RWPE1 (cell line): ENCODE measurements at regions not wholly inside any gene's neighbourhood (a gene's known extent, or its start where the extent isn't known, plus 50 kb on each side); places are given as distances from the start of the nearest gene placed in this dataset.

ENCODE experiments used
- CTCF ChIA-PET: fragments of 350-600 bp; sonication (Branson Sonifier 250); formaldehyde crosslinking; extraction: SDS; loops from one replicate; lab custom pipeline; 2021; lab: Yijun Ruan, JAX
- POLR2A ChIA-PET: fragments of 400-600 bp; formaldehyde crosslinking; extraction: SDS; loops from one replicate; lab custom pipeline; 2020; ENCODE audit warnings: antibody characterized with exemption; ENCODE audit not compliant: low non-redundant PET; lab: Yijun Ruan, JAX
- DNase-seq: peaks from one replicate; pipeline ENCODE4 v3.0.0; 2012; ENCODE audit warnings: low spot score
- H3K27ac ChIP-seq: fragments of 450-650 bp; 2 replicates; pipeline ENCODE4 v1.5.1; 2017
- TF ChIP-seq, protein P1 (sequence below): fragments of 450-650 bp; conservative IDR thresholded peaks from 2 replicates; pipeline ENCODE4 v1.5.1; 2017; ENCODE audit warnings: low read depth, mild to moderate bottlenecking

DNA sequence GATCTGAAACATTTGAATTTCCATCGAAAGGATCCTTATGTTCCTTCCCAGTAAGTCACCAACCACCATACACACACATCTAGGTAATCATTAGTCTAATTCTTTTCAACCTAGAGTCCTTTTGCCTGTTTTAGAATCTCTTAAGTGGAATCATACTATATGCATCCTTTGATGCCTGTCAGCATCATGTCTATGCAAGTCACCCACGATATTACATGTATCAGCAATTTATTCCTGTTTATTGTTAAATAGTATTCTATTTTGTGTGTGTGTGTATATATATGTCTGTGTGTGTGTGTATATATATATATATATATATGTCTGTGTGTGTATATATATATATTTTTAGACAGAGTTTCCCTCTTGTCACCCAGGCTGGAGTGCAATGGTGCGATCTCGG is 78.9 kb upstream of the RPH3AL start:
- TF ChIP-seq, protein P1, sequence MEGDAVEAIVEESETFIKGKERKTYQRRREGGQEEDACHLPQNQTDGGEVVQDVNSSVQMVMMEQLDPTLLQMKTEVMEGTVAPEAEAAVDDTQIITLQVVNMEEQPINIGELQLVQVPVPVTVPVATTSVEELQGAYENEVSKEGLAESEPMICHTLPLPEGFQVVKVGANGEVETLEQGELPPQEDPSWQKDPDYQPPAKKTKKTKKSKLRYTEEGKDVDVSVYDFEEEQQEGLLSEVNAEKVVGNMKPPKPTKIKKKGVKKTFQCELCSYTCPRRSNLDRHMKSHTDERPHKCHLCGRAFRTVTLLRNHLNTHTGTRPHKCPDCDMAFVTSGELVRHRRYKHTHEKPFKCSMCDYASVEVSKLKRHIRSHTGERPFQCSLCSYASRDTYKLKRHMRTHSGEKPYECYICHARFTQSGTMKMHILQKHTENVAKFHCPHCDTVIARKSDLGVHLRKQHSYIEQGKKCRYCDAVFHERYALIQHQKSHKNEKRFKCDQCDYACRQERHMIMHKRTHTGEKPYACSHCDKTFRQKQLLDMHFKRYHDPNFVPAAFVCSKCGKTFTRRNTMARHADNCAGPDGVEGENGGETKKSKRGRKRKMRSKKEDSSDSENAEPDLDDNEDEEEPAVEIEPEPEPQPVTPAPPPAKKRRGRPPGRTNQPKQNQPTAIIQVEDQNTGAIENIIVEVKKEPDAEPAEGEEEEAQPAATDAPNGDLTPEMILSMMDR: no peak
- POLR2A ChIA-PET: no interaction called here
- CTCF ChIA-PET: no interaction called here
- no peak for DNase-seq
- no peak overlapping the region for H3K27ac ChIP-seq

DNA sequence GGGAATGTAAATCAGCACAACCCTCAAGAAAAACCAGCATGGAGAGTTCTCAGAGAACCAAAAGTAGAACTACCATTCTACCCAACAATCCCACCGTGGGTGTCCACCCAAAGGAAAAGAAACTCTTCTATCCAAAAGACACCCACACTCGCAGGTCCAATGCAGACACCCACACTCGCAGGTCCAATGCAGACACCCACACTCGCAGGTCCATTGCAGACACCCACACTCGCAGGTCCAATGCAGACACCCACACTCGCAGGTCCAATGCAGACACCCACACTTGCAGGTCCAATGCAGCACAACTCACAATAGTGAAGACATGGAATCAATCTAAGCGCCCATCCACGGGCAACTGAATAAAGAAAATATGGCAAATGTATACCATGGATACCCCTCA is 77.0 kb upstream of the RPH3AL start:
- DNase-seq: no peak
- TF ChIP-seq, protein P1: no peak
- ChIA-PET POLR2A (no interaction called here), CTCF (no interaction called here)
- H3K27ac ChIP-seq: no peak overlapping the region

DNA sequence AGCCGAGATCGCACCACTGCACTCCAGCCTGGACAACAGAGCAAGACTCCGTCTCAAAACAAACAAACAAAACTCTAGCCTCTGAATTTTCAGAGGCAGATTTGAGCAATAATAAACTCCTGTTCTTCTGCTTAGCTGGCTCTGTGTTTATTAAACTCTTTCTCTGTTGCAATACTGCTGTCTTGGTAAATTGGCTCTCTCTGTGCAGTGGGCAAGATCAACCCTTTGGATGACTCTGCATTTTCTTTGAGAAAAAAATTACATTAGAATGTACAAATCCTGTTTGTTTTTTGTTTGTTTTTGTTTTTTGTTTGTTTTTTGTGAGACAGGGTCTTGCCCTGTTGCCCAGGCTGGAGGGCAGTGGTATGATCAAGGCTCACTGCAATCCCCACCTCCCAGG is 75.8 kb upstream of the RPH3AL start:
- CTCF ChIA-PET: no interaction called here

DNA sequence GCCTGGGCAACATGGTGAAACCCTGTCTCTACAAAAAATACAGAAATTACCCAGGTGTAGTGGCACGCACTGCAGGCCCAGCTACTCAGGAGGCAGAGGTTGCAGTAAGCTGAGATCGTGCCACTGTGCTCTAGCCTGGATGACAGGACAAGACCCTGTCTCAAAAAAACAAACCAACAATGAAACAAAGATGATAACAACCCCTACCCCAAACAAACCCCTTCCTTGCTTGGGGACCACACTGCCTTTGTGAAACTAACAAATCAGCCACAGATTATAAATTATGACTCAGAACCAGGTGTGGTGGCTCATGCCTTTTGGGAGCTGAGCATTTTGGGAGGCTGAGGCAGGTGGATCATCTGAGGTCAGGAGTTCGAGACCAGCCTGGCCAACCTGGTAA is 75.3 kb upstream of the RPH3AL start:
- CTCF ChIA-PET: no interaction called here
- H3K27ac ChIP-seq: no peak overlapping the region

More for the DNA sequence above, 75.8 kb upstream of the RPH3AL start:
- DNase-seq: no peak
- TF ChIP-seq, protein P1: no peak
- POLR2A ChIA-PET: no interaction called here
- H3K27ac ChIP-seq: no peak overlapping the region

DNA sequence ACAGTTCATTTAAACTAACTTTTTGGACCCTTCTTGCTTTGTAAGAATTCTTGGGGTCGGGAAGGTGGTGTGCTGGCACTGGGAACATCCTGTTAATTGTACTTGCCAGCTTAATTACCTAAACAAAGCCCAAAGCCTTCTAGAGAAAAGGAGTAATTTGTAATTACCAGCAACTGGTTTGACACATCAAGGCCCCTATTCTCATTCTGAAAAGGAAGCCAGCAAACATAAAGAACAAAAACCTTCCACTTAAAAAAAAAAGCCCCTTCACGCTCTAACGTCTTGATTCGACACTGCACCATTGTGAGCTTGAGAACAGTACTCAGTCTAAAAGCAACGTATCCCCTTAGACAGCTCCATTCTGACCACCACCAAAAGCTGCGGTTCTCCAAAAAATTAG is 74.7 kb upstream of the RPH3AL start:
- ChIA-PET CTCF (no interaction called here), POLR2A (no interaction called here)

More for the DNA sequence above, 75.3 kb upstream of the RPH3AL start:
- TF ChIP-seq, protein P1: no peak
- no peak for DNase-seq
- POLR2A ChIA-PET: no interaction called here

DNA sequence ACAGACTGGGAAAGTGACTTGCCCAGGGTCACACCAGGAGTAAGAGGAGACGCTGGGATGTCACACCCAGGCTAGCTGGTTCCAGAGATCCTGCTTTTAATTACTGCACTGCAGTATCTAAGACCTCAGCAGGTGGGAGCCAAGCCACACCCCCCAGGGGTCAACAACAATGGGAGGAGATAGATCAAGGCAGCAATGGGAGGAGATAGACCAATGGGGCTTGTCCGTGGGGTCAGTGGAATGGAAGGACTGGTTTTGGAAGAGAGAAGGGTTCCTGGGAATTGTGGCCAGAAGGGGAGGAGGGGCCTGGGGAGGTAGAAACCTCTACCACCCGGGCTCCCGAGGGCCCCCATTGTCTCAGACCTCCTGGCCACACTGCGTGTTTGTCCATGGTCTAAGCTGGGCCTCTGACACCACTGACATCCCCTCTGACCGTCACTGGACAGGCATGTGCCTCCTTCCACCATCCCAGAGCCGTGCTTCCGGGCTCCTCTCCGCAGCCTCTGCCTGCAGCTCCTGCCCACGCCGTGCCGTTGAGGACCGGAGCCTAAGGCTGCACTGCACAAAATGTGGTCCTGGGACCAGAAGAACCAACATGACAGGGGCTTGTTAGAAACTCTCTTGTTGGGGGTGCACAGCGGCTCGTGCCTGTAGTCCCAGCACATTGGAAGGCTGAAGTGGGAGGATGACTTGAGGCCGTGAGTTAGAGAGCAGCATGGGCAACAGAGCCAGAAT is 69.8 kb upstream of the RPH3AL start:
- CTCF ChIA-PET: interaction anchor here (1.8 kb wide), 1 partner anchor 10 kb away, joined by 20 read pairs; no protein-coding TSS in a partner anchor
- DNase-seq: no peak
- no peak overlapping the region for H3K27ac ChIP-seq
- POLR2A ChIA-PET: no interaction called here
- TF ChIP-seq, protein P1: no peak

More for the DNA sequence above, 74.7 kb upstream of the RPH3AL start:
- TF ChIP-seq, protein P1: no peak
- no peak overlapping the region for H3K27ac ChIP-seq
- no peak for DNase-seq
